H9 (cell line): ENCODE measurements at regions not wholly inside any gene's neighbourhood (a gene's known extent, or its start where the extent isn't known, plus 50 kb on each side); places are given as distances from the start of the nearest gene placed in this dataset.

Source experiments
- DNase-seq: peaks from one replicate; pipeline ENCODE4 v3.0.0-alpha.2; 2017
- H2AFZ ChIP-seq: one replicate; pipeline ENCODE4 v1.6.1; 2013; ENCODE audit warnings: mild to moderate bottlenecking, low read length, control low read depth, moderate library complexity
- H2AK5ac ChIP-seq: 2 replicates; pipeline ENCODE4 v1.6.1; 2013; ENCODE audit warnings: low read length, control low read depth, mixed read lengths; ENCODE audit not compliant: insufficient read length
- H2BK120ac ChIP-seq: one replicate; pipeline ENCODE4 v1.6.1; 2013; ENCODE audit warnings: low read depth, mild to moderate bottlenecking, low read length, control low read depth, inconsistent platforms; ENCODE audit not compliant: poor library complexity, severe bottlenecking
- H2BK12ac ChIP-seq: 2 replicates; pipeline ENCODE4 v1.6.1; 2013; ENCODE audit warnings: low read length, control low read depth, mixed read lengths, low read depth; ENCODE audit not compliant: insufficient read length
- H2BK15ac ChIP-seq: 2 replicates; pipeline ENCODE4 v1.6.1; 2013; ENCODE audit warnings: low read depth, low read length, control low read depth
- H2BK20ac ChIP-seq: one replicate; pipeline ENCODE4 v1.6.1; 2013; ENCODE audit warnings: low read depth, mild to moderate bottlenecking, low read length, control low read depth, inconsistent platforms; ENCODE audit not compliant: poor library complexity, severe bottlenecking
- H2BK5ac ChIP-seq: 2 replicates; pipeline ENCODE4 v1.6.1; 2013; ENCODE audit warnings: low read length, control low read depth, mixed read lengths; ENCODE audit not compliant: insufficient read length
- H3K14ac ChIP-seq: 2 replicates; pipeline ENCODE4 v1.6.1; 2013; ENCODE audit warnings: low read length, control low read depth; ENCODE audit not compliant: insufficient read depth
- H3K18ac ChIP-seq: 2 replicates; pipeline ENCODE4 v1.6.1; 2013; ENCODE audit warnings: low read depth, mild to moderate bottlenecking, mixed read lengths, low read length, control low read depth; ENCODE audit not compliant: insufficient read length
- H3K23ac ChIP-seq: 2 replicates; pipeline ENCODE4 v1.6.1; 2013; ENCODE audit warnings: low read length, control low read depth, mixed read lengths, low read depth; ENCODE audit not compliant: insufficient read length
- H3K23me2 ChIP-seq: 2 replicates; pipeline ENCODE4 v1.6.1; 2013; ENCODE audit warnings: low read depth, mild to moderate bottlenecking, mixed read lengths, low read length, control low read depth; ENCODE audit not compliant: insufficient read length, poor library complexity, severe bottlenecking
- H3K27ac ChIP-seq: 2 replicates; pipeline ENCODE4 v1.5.1; 2013; ENCODE audit warnings: low read length, control low read depth, mixed read lengths, low read depth; ENCODE audit not compliant: insufficient read length
- H3K27me3 ChIP-seq: 2 replicates; pipeline ENCODE4 v1.6.1; 2013; ENCODE audit warnings: low read length, control low read depth, inconsistent platforms; ENCODE audit not compliant: insufficient read depth
- H3K4ac ChIP-seq: 2 replicates; pipeline ENCODE4 v1.6.1; 2013; ENCODE audit warnings: low read depth, mild to moderate bottlenecking, control low read depth, inconsistent platforms, low read length, moderate library complexity
- H3K4me1 ChIP-seq: 2 replicates; pipeline ENCODE4 v1.6.1; 2013; ENCODE audit warnings: low read length, control low read depth, inconsistent platforms; ENCODE audit not compliant: insufficient read depth
- H3K4me2 ChIP-seq: 2 replicates; pipeline ENCODE4 v1.6.1; 2013; ENCODE audit warnings: low read length, control low read depth, mixed read lengths; ENCODE audit not compliant: insufficient read length, insufficient read depth
- H3K56ac ChIP-seq: 2 replicates; pipeline ENCODE4 v1.6.1; 2013; ENCODE audit warnings: low read depth, mild to moderate bottlenecking, mixed read lengths, low read length, control low read depth; ENCODE audit not compliant: insufficient read length
- H3K79me1 ChIP-seq: 2 replicates; pipeline ENCODE4 v1.6.1; 2013; ENCODE audit warnings: low read depth, mild to moderate bottlenecking, moderate library complexity, low read length, control low read depth, inconsistent platforms; ENCODE audit not compliant: insufficient read depth, poor library complexity, severe bottlenecking
- H3K79me2 ChIP-seq: 2 replicates; pipeline ENCODE4 v1.6.1; 2013; ENCODE audit warnings: low read length, control low read depth, inconsistent platforms; ENCODE audit not compliant: insufficient read depth
- H3K9ac ChIP-seq: 2 replicates; pipeline ENCODE4 v1.6.1; 2013; ENCODE audit warnings: low read length, control low read depth, mixed read lengths; ENCODE audit not compliant: insufficient read length; ENCODE audit errors: extremely low read depth
- H3K9me3 ChIP-seq: one replicate; pipeline ENCODE4 v1.6.1; 2013; ENCODE audit warnings: low read depth, low read length, inconsistent platforms; ENCODE audit not compliant: control insufficient read depth
- H3T11ph ChIP-seq: one replicate; pipeline ENCODE4 v1.6.1; 2013; ENCODE audit warnings: mild to moderate bottlenecking, low read length, control low read depth, inconsistent platforms
- H4K20me1 ChIP-seq: one replicate; pipeline ENCODE4 v1.6.1; 2013; ENCODE audit not compliant: control insufficient read depth, insufficient read length, insufficient read depth
- H4K5ac ChIP-seq: 2 replicates; pipeline ENCODE4 v1.6.1; 2013; ENCODE audit warnings: low read depth, mild to moderate bottlenecking, mixed read lengths, low read length, control low read depth; ENCODE audit not compliant: insufficient read length
- H4K8ac ChIP-seq: replicated peaks from 2 replicates; pipeline ENCODE4 v1.6.1; 2013; ENCODE audit warnings: low read length, control low read depth, mixed read lengths, low read depth; ENCODE audit not compliant: insufficient read length
- H4K91ac ChIP-seq: 2 replicates; pipeline ENCODE4 v1.6.1; 2013; ENCODE audit warnings: low read depth, mild to moderate bottlenecking, moderate library complexity, mixed read lengths, low read length, control low read depth; ENCODE audit not compliant: insufficient read length
- H3K27ac Mint-ChIP-seq, 3 experiments: 2 replicates in 2 of 3; 3 replicates in 1 of 3; pipeline ENCODE4 v1.8.0; 2020 to 2021; ENCODE audit warnings: mixed read lengths in 3 of 3, mild to moderate bottlenecking in 1 of 3, moderate library complexity in 1 of 3
- H3K27me3 Mint-ChIP-seq: 2 replicates; pipeline ENCODE4 v1.8.0; 2021; ENCODE audit warnings: low read depth, mild to moderate bottlenecking, moderate library complexity, mixed read lengths
- H3K36me3 Mint-ChIP-seq, 3 experiments: 2 replicates in 2 of 3; 3 replicates in 1 of 3; pipeline ENCODE4 v1.8.0; 2020 to 2021; ENCODE audit warnings: low read depth in 3 of 3, mixed read lengths in 3 of 3; ENCODE audit not compliant: insufficient read depth in 1 of 3
- H3K4me1 Mint-ChIP-seq, 2 experiments: 2 replicates each; pipeline ENCODE4 v1.8.0; 2020; ENCODE audit warnings: mixed read lengths in 2 of 2
- H3K4me3 Mint-ChIP-seq, 2 experiments: 2 replicates in 1 of 2; 3 replicates in 1 of 2; pipeline ENCODE4 v1.8.0; 2020 to 2021; ENCODE audit warnings: mild to moderate bottlenecking in 2 of 2, mixed read lengths in 2 of 2, moderate library complexity in 1 of 2
- H3K9me3 Mint-ChIP-seq, 2 experiments: 2 replicates in 1 of 2; 3 replicates in 1 of 2; pipeline ENCODE4 v1.8.0; 2020; ENCODE audit warnings: mild to moderate bottlenecking in 2 of 2, mixed read lengths in 2 of 2, moderate library complexity in 1 of 2
- CTCF ChIP-seq: fragments of 200-600 bp; sonication (generic); conservative IDR thresholded peaks from 3 replicates; pipeline ENCODE4 v1.8.0; 2021; ENCODE audit warnings: antibody characterized with exemption, mild to moderate bottlenecking
- WGBS: extraction: QIAGEN DNeasy Blood & Tissue Kit; methylation state at CpG from one replicate; pipeline ENCODE4 v1.1.7; 2013; ENCODE audit warnings: missing lambda C conversion rate, low lambda C conversion rate, mixed read lengths; ENCODE audit not compliant: insufficient read length; ENCODE audit errors: extremely low coverage; 5-methylcytosine and 5-hydroxymethylcytosine counted together

DNA sequence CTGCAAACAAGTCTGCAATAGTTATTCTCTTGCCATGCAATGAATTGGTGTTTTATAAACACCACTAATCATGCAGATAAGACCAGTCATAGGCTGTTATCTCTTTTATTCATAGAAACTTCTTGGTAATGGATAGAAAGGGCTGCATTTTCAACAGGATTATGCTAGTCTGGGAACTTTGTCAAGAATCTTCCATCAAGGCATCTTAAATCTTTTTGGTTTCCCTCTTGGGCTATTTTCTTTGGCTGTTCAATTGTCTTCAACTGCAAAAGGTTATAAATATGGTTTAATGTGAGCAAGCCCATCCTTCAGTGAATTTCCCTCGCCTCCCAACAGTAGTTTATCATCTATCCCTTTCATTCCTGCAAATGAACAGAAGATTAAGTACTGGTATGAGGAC, 59.0 kb upstream of the MINAR1 start:
- H3K23ac ChIP-seq = no peak overlapping the region
- no peaks in the 10 kb centered on the region for H4K20me1 ChIP-seq
- no peak overlapping the region for H3K4me2 ChIP-seq
- no peaks in the 10 kb centered on the region for H3K23me2 ChIP-seq
- no peak overlapping the region for H3K9ac ChIP-seq
- H2BK5ac ChIP-seq = no peak overlapping the region
- H4K91ac ChIP-seq = no peak overlapping the region
- no peak overlapping the region for H2BK20ac ChIP-seq
- H3T11ph ChIP-seq = no peak overlapping the region
- no peak overlapping the region for H3K14ac ChIP-seq
- no peak overlapping the region for H3K56ac ChIP-seq
- no peak overlapping the region for H3K4me3 Mint-ChIP-seq
- no peak overlapping the region for H2BK15ac ChIP-seq
- no peak overlapping the region for H3K27ac ChIP-seq
- no peak overlapping the region for H2BK120ac ChIP-seq
- no peak for DNase-seq
- H3K9me3 ChIP-seq = no peaks in the 10 kb centered on the region
- no peaks in the 10 kb centered on the region for H3K79me1 ChIP-seq
- H3K4ac ChIP-seq = no peak overlapping the region
- no CpG with 5 or more reads among the region's 1 CpG for WGBS
- H3K27ac Mint-ChIP-seq = no peak overlapping the region
- peaks cover 47 to 54% of the 10 kb centered on the region in 2 experiments for H3K4me1 Mint-ChIP-seq
- no peaks in the 10 kb centered on the region for H3K27me3 ChIP-seq
- H2AFZ ChIP-seq = no peak overlapping the region
- no peak overlapping the region for H2BK12ac ChIP-seq
- no peaks in the 10 kb centered on the region for H3K79me2 ChIP-seq
- peaks cover 2 to 16% (median 8%) of the 10 kb centered on the region in 3 experiments; a peak in 5 of 7 replicates for H3K36me3 Mint-ChIP-seq
- H4K5ac ChIP-seq = no peak overlapping the region
- peaks cover 8 to 11% of the 10 kb centered on the region in 2 experiments; a peak in 4 of 5 replicates for H3K9me3 Mint-ChIP-seq
- no peaks in the 10 kb centered on the region; the same call in 1 of the 2 replicates for H3K27me3 Mint-ChIP-seq
- H3K4me1 ChIP-seq = peaks cover 4% of the 10 kb centered on the region; the same call in 1 of the 2 replicates
- no peak for TF ChIP-seq CTCF
- H3K18ac ChIP-seq = no peak overlapping the region
- H2AK5ac ChIP-seq = no peak overlapping the region
- H4K8ac ChIP-seq = no peak overlapping the region
